Adipocyte (in vitro differentiated cells): ENCODE measurements at regions not wholly inside any gene's neighbourhood (a gene's known extent, or its start where the extent isn't known, plus 50 kb on each side); places are given as distances from the start of the nearest gene placed in this dataset.
"Not testable (repeated sequence)": the region's sequence is repeated elsewhere in the genome, so short reads cannot be mapped to it uniquely, and the experiment has no call there.

Experiments used
- DNase-seq: peaks from one replicate; pipeline ENCODE4 v3.0.0-alpha.2; 2015; ENCODE audit warnings: low read depth
- H3K27me3 ChIP-seq: replicated peaks from 2 replicates; pipeline ENCODE4 v1.7.0; 2013; ENCODE audit warnings: mild to moderate bottlenecking, low read length, moderate library complexity; ENCODE audit not compliant: control insufficient read depth, insufficient read depth
- H3K36me3 ChIP-seq: 2 replicates; pipeline ENCODE4 v1.7.0; 2013; ENCODE audit warnings: low read length, mild to moderate bottlenecking, moderate library complexity; ENCODE audit not compliant: control insufficient read depth, insufficient read depth, severe bottlenecking
- H3K4me1 ChIP-seq: 2 replicates; pipeline ENCODE4 v1.7.0; 2013; ENCODE audit warnings: mild to moderate bottlenecking, low read length, moderate library complexity; ENCODE audit not compliant: control insufficient read depth, insufficient read depth
- H3K4me3 ChIP-seq: 2 replicates; pipeline ENCODE4 v1.7.0; 2013; ENCODE audit warnings: mild to moderate bottlenecking, low read length, moderate library complexity
- H3K9ac ChIP-seq: 2 replicates; pipeline ENCODE4 v1.7.0; 2013; ENCODE audit warnings: mild to moderate bottlenecking, low read length, moderate library complexity
- H3K9me3 ChIP-seq: 2 replicates; pipeline ENCODE4 v1.7.0; 2013; ENCODE audit warnings: mild to moderate bottlenecking, low read length, moderate library complexity; ENCODE audit not compliant: control insufficient read depth

GRCh38 chr18:10245031-10245845, 209.2 kb upstream of the APCDD1 start:
- peaks cover 32% of the 10 kb centered on the region for H3K27me3 ChIP-seq
- DNase-seq = no peak

GRCh38 chr18:10245846-10246175, 208.6 kb upstream of the APCDD1 start:
- H3K27me3 ChIP-seq = peaks cover 32% of the 10 kb centered on the region
- no peaks in the 10 kb centered on the region for H3K36me3 ChIP-seq
- DNase-seq = no peak
- H3K4me1 ChIP-seq = no peaks in the 10 kb centered on the region
- no peak overlapping the region for H3K9ac ChIP-seq
- no peak overlapping the region for H3K4me3 ChIP-seq
- H3K9me3 ChIP-seq = no peaks in the 10 kb centered on the region

More at GRCh38 chr18:10245031-10245845, 209.2 kb upstream of the APCDD1 start:
- no peak overlapping the region for H3K4me3 ChIP-seq
- no peaks in the 10 kb centered on the region for H3K9me3 ChIP-seq
- no peaks in the 10 kb centered on the region for H3K36me3 ChIP-seq
- no peaks in the 10 kb centered on the region for H3K4me1 ChIP-seq
- no peak overlapping the region for H3K9ac ChIP-seq

- Histone ChIP-seq H3K4me3 (no peak overlapping the region), H3K27me3 (peaks cover 32% of the 10 kb centered on the region), H3K4me1 (no peaks in the 10 kb centered on the region), H3K36me3 (no peaks in the 10 kb centered on the region), H3K9ac (no peak overlapping the region), H3K9me3 (no peaks in the 10 kb centered on the region)
- DNase-seq = no peak
Observed at GRCh38 chr18:10247021-10247741, 207.3 kb upstream of the APCDD1 start.

- no peak overlapping the region for H3K4me3 ChIP-seq
- DNase-seq = no peak
- no peaks in the 10 kb centered on the region for H3K4me1 ChIP-seq
- no peak overlapping the region for H3K9ac ChIP-seq
- no peaks in the 10 kb centered on the region for H3K36me3 ChIP-seq
- H3K9me3 ChIP-seq = no peaks in the 10 kb centered on the region
- H3K27me3 ChIP-seq = peaks cover 32% of the 10 kb centered on the region
Observed at GRCh38 chr18:10247742-10248082, 206.7 kb upstream of the APCDD1 start.

GRCh38 chr18:10248738-10249137, 205.7 kb upstream of the APCDD1 start:
- peaks cover 32% of the 10 kb centered on the region for H3K27me3 ChIP-seq
- H3K4me3 ChIP-seq = no peak overlapping the region
- H3K9me3 ChIP-seq = no peaks in the 10 kb centered on the region
- no peak for DNase-seq
- H3K4me1 ChIP-seq = no peaks in the 10 kb centered on the region
- no peaks in the 10 kb centered on the region for H3K36me3 ChIP-seq
- H3K9ac ChIP-seq = no peak overlapping the region

- Histone ChIP-seq H3K9ac (no peak overlapping the region), H3K27me3 (peaks cover 32% of the 10 kb centered on the region), H3K4me1 (no peaks in the 10 kb centered on the region), H3K4me3 (no peak overlapping the region), H3K36me3 (no peaks in the 10 kb centered on the region), H3K9me3 (no peaks in the 10 kb centered on the region)
- DNase-seq = no peak
Observed at GRCh38 chr18:10249270-10249669, 205.2 kb upstream of the APCDD1 start.

- H3K4me1 ChIP-seq = no peaks in the 10 kb centered on the region
- no peak overlapping the region for H3K4me3 ChIP-seq
- peaks cover 31% of the 10 kb centered on the region for H3K27me3 ChIP-seq
- no peaks in the 10 kb centered on the region for H3K36me3 ChIP-seq
- no peaks in the 10 kb centered on the region for H3K9me3 ChIP-seq
- H3K9ac ChIP-seq = no peak overlapping the region
- no peak for DNase-seq
Observed at GRCh38 chr18:10249801-10250200, 204.6 kb upstream of the APCDD1 start.

GRCh38 chr18:10252494-10252893, 201.9 kb upstream of the APCDD1 start:
- no peak for DNase-seq
- H3K9ac ChIP-seq = no peak overlapping the region
- no peaks in the 10 kb centered on the region for H3K9me3 ChIP-seq
- H3K4me3 ChIP-seq = no peak overlapping the region
- peaks cover 11% of the 10 kb centered on the region for H3K27me3 ChIP-seq
- no peaks in the 10 kb centered on the region for H3K4me1 ChIP-seq
- no peaks in the 10 kb centered on the region for H3K36me3 ChIP-seq

- peaks cover 5% of the 10 kb centered on the region for H3K27me3 ChIP-seq
- no peaks in the 10 kb centered on the region for H3K9me3 ChIP-seq
- no peaks in the 10 kb centered on the region for H3K4me1 ChIP-seq
- no peak overlapping the region for H3K9ac ChIP-seq
- H3K36me3 ChIP-seq = no peaks in the 10 kb centered on the region
- no peak for DNase-seq
- no peak overlapping the region for H3K4me3 ChIP-seq
Observed at GRCh38 chr18:10252952-10253705, 201.3 kb upstream of the APCDD1 start.

GRCh38 chr18:10256276-10256675, 198.2 kb upstream of the APCDD1 start:
- H3K36me3 ChIP-seq, H3K9ac ChIP-seq, H3K4me1 ChIP-seq, H3K27me3 ChIP-seq, H3K9me3 ChIP-seq, DNase-seq, H3K4me3 ChIP-seq: not testable (repeated sequence)

- Histone ChIP-seq H3K9ac (no peak overlapping the region), H3K4me3 (no peak overlapping the region), H3K9me3 (no peaks in the 10 kb centered on the region), H3K27me3 (no peaks in the 10 kb centered on the region), H3K36me3 (no peaks in the 10 kb centered on the region), H3K4me1 (peaks cover 7% of the 10 kb centered on the region)
- DNase-seq = no peak
Observed at GRCh38 chr18:10258836-10259474, 195.5 kb upstream of the APCDD1 start.
